GM21360 (cell line): ENCODE measurements at regions not wholly inside any gene's neighbourhood (a gene's known extent, or its start where the extent isn't known, plus 50 kb on each side); places are given as distances from the start of the nearest gene placed in this dataset.
"Not testable (repeated sequence)": the region's sequence is repeated elsewhere in the genome, so short reads cannot be mapped to it uniquely, and the experiment has no call there.

Experiments used
- ATAC-seq: cut with Tn5 transposase; IDR thresholded peaks from one replicate; pipeline ENCODE4 v1.9.1; 2021; ENCODE audit warnings: mild to moderate bottlenecking, moderate library complexity; ENCODE audit not compliant: unreplicated experiment

GRCh38 chr2:159880729-159881128 lies 82.7 kb upstream of the CD302 start:
- ATAC-seq: no peak

GRCh38 chr2:159879051-159879604 lies 81.1 kb upstream of the CD302 start:
- ATAC-seq: peak; percentile 92

DNA sequence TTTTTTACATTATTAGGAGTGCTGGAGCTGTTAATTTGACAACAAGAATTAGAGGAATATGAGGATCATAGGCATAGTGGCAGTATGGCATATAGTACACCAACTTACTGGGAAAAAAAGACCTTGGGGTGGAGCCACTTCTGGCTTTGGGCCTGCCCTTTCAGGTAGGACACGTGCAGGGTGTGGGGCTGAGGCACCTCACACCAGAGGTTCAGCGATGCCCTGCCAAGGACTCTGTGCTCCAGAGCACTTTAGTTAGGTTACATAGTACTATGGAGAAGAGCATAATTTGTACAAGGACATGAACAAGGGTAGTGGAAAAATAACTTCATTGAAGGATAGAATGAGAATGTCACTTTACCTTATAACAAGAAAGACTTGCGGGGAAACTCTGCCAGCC lies 77.1 kb upstream of the CD302 start:
- ATAC-seq: no peak

DNA sequence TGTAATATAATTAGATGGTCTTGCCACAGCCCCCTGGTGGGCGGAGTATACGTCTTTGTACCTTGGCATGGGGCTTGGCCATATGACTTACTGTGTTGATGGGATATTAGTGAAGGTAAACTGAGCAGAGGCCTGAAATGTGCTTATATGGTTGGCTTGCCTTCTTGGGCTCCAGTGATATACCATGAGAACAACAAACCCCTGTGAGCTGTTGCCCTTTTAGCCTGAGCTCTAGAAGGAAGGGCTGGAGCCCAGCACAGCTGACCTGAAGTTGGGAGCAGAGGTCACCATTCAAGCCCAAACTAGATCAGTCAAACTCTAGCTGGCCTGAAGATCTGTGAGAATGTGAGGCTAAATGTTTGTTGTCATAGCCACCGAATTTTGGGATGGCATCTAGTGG lies 75.2 kb upstream of the CD302 start:
- ATAC-seq: no peak

GRCh38 chr2:159872353-159872752 lies 74.3 kb upstream of the CD302 start:
- no peak for ATAC-seq

DNA sequence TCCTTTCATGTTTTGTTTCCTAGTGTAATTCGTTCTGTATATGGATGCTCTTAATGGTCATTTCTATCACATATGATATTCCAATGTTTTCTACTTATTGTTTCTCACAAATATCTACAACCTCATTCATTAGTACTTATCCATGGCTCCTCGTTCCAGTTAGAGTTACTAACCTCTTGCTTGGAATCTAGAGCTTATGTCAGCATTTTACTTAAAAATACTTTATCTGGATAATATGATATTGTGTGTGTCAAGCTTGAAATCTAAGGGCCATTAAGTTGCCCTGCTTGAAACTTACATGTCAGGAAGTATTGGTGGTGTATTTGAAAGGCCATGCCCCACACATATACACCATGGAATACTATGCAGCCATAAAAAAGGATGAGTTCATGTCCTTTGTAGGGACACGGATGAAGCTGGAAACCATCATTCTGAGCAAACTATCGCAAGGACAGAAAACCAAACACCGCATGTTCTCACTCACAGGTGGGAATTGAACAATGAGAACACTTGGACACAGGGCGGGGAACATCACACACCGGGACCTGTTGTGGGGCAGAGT lies 70.7 kb upstream of the CD302 start:
- not testable (repeated sequence) for ATAC-seq

- ATAC-seq: no peak
Observed at GRCh38 chr2:159867567-159868361, 69.8 kb upstream of the CD302 start.

DNA sequence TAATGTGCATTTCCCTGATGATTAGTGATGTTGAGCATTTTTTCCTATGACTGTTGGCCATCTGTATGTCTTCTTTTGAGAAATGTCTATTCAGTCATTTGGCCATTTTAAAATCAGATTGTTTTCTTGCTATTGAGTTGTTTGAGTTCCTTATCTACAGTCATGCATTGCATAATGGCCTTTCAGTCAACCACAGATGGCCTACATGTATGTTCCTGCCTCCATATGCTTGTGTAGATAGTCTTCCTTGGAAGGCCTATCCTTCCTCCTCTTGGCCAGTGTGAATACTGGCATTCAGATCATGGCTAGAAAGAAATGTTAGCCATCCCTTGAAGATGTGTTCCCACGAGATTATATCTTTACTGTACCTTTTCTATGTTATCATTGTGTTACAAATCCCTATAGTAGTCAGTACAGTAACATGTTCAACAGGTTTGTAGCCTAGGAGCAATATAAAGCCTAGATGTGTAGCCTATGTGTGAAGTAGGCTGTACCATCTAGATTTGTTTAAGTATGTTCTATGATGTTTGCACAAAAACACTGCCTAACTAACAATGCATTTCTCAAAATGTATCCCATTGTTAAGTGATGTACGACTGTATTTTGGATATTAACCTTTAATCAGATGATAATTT lies 65.6 kb upstream of the CD302 start:
- ATAC-seq: no peak

DNA sequence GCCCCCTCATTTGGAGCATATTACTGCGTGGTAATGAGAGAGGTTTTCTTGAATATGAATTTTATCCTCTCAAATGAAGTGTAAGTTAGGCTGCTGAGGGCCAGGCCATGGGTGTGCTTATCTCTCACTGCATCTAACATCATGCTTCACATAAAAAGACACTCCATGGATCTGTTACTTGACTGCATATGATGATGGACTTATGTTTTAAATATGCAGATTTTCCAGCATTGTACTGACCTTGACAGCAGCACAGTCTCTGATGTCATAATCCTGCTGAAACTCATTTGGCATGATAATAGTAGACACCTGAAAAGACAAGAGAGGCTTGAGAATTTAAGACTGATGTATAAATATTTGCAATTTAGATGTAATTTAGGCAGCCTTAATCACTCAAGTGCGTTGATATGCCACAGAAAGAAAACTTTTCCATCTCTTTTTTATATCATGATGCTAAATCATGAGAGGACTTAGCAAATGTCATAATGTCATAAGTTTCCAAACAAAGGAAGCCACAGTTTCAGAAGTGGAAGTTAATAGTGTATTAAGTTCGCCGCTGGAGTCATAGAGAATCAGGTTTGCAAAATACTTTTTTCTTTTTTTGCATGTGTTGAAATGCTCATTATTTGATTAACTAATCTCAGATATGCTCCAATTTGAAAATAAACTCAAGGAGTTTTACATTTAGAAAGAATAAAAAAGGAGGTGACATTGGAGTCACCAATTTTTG lies 62.7 kb upstream of the CD302 start:
- no peak for ATAC-seq

- no peak for ATAC-seq
Observed at GRCh38 chr2:159859583-159859982, 61.6 kb upstream of the CD302 start.

GRCh38 chr2:159856760-159857159 lies 58.8 kb upstream of the CD302 start:
- ATAC-seq: no peak

- ATAC-seq: no peak
Observed at GRCh38 chr2:159855557-159856061, 57.6 kb upstream of the CD302 start.

- ATAC-seq: no peak
Observed at GRCh38 chr2:159855143-159855542, 57.1 kb upstream of the CD302 start.

- ATAC-seq: no peak
Observed at GRCh38 chr2:159854481-159854880, 56.5 kb upstream of the CD302 start.

DNA sequence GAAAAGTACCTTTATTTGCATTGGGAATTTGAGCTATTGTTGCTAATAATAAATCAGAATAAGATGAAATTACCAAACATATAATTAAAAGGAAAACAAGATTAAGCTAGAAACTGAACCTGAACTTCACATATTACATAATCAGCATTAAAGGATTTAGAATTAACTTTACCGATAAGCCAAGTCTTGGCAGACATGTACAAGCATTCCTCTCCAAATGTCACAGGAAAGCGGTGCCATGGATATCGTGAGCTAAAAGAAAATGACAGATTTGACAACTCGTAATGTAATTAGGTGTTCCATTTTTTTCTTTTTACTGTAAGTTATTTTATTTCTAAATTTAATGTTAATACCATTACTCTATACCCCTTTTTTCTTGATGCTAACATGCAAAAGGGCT lies 55.1 kb upstream of the CD302 start:
- ATAC-seq: no peak

DNA sequence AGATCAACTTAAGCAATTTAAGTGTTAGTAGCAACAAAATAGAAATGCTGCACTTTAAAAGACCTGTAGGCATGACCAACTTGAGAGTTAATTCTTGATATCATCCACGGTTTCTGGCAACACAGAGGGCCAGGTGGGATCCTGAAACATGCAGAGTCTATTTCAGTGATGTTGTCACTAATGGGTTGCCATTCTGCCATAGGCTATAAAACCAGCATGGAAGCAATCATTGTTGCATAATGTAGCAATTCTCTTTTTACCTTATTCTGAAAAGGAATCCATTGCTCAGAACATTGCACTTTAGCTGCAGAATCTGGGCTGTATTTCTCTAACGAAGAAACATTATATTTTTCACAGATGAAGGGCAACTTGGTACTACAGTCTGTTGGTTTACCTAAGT lies 53.9 kb upstream of the CD302 start:
- no peak for ATAC-seq

- ATAC-seq: no peak
Observed at GRCh38 chr2:159850789-159851188, 52.8 kb upstream of the CD302 start.

GRCh38 chr2:159849160-159849813 lies 51.3 kb upstream of the CD302 start:
- no peak for ATAC-seq
